ENCODE measurements at regions not wholly inside any gene's neighbourhood (a gene's known extent, or its start where the extent isn't known, plus 50 kb on each side); places are given as distances from the start of the nearest gene placed in this dataset.
"Not testable (repeated sequence)": the region's sequence is repeated elsewhere in the genome, so short reads cannot be mapped to it uniquely, and the experiment has no call there.

- no peak for DNase-seq
Observed at GRCh38 chr12:16828891-16829290, 222.9 kb upstream of the LMO3 start.

GRCh38 chr12:16807731-16808130 is 201.8 kb upstream of the LMO3 start:
- DNase-seq = no peak

- no peak for DNase-seq
Observed at GRCh38 chr12:16796168-16796567, 190.2 kb upstream of the LMO3 start.

- DNase-seq = no peak
Observed at GRCh38 chr12:16789204-16789790, 183.3 kb upstream of the LMO3 start.

GRCh38 chr12:16788506-16789203 is 182.7 kb upstream of the LMO3 start:
- no peak for DNase-seq

- no peak for DNase-seq
Observed at GRCh38 chr12:16785953-16786352, 180.0 kb upstream of the LMO3 start.

DNA sequence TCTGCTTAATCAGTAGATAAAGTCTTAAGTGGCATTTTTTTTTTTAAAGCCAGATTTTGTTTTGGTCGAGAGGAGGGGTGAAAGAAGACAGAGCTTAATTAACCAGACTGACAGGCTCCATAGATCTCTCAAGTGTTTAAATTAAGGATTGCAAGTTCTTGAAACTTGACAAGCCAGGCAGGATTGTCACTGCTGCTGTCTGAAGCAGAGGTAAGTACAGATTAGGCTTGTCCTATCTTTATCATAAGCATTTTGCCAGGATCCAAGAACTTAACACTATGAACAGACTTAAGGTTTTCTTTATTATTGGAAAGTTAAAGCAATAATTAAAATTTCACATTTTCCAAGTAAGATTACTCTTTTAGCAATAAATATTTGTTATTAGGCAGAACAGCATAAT is 179.6 kb upstream of the LMO3 start:
- peak; percentile 95 for DNase-seq

- DNase-seq = not testable (repeated sequence)
Observed at GRCh38 chr12:16769129-16769528, 163.2 kb upstream of the LMO3 start.

DNA sequence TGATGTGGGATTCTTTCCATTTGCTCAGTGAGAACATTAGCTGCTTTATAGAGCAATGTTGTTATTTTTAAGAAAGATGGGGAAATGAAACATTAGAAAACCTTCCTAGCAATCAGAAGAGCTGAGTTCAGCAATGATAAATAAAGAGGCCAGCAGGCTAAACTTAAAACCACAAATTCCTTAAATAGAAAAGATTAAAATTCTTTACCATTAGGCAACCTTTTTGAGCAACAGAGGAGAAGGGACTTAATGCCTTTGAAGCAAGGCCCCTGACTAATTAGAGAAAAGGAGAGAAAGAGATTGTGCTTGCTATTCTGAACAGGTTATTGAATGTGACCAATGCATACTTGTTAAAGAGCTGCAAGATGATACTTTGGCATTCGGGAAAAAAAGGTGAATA is 160.8 kb upstream of the LMO3 start:
- DNase-seq = no peak

- no peak for DNase-seq
Observed at GRCh38 chr12:16763901-16764300, 157.9 kb upstream of the LMO3 start.

DNA sequence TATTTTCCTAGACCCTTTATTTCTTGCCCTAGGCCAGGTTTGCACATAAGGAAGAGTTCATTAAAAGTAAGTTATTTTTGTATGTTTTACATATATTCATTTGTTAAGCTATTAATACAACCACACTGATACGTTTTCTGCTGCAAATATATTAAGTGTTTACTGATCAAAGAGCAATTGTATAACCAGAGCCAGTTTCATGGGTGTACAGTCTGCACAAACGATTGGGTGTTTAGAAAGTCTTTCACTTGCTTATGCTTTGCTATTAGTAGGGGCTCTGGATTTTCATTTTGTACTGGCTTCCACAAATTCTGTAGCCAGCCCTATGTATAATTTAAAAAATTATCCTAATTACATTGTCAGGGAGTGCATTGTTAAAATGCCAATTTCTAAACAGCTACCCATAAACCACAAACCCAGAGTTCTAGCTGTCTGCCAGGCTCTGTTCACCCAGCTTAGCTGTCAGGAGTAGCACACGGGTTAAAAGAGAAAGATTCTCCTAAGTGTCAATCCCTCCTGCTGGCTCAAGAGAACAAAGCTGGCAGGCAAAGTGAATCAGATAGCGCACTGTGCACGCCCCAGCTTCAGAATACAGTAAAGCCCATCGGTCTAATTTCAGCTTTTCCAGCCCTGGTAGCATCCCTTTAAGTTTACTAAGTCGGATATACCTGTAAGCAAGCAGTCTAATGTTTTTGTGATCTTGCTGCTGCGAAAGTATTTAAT is 151.0 kb upstream of the LMO3 start:
- DNase-seq = no peak

GRCh38 chr12:16730772-16731171 is 124.8 kb upstream of the LMO3 start:
- DNase-seq = no peak

GRCh38 chr12:16726879-16727278 is 120.9 kb upstream of the LMO3 start:
- DNase-seq = no peak

DNA sequence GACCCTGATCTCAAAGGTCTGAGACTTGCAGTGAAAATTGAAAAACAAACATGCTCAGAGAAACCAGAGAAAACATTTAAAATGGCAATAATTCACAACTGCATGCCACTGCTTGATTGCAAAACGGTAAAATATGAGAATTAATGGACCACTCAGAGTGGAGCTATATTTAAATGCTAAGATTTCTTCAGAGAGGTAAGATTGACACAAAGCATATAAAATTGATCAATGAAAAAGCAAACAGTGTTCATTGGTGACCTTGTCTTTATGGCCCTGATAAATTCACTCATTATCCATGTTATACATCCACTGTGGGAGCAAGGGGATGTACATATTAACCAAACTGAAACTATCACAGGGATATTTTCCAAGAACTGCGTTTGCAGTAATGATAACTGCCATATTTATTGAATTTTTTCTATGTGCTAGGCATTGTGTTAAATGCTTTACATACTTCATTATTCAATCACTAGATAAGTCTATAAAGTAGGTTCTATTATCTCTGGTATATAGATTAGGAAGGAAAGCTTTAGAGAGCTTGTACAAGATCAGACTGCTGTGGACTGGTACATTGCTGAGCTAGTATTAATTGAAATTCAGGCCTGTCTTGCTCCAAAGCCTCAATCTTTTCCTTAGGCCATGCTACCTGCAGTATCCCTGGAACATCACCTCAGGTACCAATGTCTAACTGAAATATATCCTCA is 113.9 kb upstream of the LMO3 start:
- no peak for DNase-seq

DNA sequence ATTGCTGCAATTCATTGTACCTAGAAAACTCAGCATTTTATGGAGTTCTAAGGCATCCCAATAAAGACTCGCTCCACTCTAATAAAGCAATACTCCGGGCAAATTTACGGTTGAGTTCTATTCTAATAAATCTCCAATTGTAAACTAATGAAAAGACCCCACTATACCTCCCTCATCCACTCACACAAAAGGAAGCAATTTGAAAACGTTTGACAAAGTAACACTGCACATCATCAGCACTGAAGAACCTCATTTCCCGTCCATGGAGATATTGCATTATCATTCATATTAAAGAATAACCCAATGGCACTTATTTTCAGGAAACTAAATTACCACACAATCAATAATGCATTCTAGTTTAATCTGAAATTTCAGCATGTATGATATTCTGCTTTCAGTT is 111.0 kb upstream of the LMO3 start:
- DNase-seq = no peak

DNA sequence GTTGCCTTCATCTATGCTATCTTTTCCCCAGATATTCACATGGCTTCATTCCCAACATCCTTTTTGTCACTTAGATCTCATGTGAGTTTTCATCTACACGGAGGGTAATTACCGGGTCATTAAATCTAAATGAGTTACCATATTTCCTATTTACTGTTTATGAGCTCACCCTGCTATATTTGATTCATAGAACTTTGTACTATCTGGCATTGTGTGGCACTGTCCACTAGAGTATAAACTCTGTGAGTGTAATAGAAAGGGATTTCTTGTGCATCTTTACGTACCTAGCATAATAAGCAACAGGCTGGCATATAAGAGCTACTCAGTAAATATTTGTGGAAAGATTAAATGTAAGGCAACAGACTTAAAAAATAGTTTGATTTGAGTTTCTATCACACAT is 86.1 kb upstream of the LMO3 start:
- DNase-seq = no peak

DNA sequence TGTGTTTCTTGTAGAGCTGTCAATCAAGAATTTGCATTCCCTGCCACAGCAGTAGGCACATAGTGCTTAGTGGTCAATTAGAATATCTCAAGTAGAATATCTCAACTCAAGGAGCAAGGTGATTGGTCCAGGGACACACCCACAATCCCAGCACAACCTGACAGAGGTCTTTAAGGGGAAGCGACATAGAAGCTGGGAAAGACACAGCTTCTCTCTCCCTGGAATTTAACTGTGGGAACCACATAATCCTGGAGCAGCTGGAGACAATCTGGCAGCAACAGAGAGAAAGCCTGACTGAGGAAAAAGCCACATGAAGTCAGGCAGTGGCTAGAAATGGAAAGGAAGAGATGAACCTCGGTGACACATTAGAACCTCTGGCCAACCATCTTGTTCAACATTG is 85.7 kb upstream of the LMO3 start:
- DNase-seq = no peak

- DNase-seq = no peak
Observed at GRCh38 chr12:16688200-16688599, 82.2 kb upstream of the LMO3 start.

DNA sequence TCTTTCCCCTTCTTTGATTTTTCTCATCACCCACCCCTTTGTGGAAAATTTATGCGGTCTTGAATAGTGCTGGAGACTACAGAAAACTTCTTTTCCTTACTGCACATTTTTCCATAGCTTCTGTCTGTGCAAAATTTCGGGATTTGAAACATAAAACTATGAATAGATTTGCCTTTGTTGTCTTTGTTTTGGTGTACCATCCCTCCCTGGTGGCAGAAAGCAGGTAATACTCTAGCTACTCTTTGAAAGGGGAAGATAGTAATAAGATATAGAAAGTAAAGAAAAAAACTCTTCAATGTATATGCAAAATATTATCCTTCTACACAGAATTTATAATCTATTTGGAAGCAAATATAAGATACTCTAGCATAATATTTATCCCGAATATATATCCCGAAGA is 79.1 kb upstream of the LMO3 start:
- DNase-seq = no peak

DNA sequence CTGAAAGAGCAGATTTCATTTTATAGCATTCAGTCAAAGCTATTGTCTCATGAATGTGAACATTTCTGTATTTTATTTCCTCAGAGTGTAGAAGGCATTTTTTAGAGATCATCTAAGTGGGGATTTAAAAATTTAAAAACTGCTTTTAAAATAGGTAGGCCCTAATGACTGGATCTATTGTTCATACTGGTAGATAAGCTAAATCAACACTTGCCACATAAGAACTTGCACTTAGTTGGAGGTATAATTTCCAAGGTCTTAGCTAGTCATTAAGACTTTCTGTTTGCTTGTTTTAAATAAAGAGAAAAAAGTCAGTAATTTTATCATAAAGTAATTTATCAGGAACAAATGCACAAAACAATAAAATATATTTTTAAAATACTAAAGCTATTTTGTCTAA is 75.2 kb upstream of the LMO3 start:
- DNase-seq = no peak

- DNase-seq = no peak
Observed at GRCh38 chr12:16675438-16675837, 69.5 kb upstream of the LMO3 start.

DNA sequence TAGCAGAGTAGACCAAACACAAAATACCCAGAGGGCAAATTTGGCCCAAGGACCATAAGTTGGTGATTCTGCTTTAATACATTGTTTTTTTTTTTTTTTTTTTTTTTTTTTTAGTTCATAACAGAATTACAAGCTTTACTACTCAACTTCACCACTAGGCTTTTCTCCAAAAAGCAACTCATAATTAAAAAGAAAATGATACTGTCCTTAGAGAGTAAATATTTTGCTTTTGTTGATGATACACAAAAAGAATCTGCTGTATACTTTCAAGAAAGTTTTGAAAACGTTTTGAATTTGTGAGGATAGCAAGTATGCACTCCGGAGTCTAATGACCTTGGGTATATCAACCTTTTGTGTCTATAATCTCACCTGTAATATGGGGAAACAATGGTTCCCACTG is 68.9 kb upstream of the LMO3 start:
- no peak for DNase-seq

- DNase-seq = no peak
Observed at GRCh38 chr12:16670456-16671050, 64.6 kb upstream of the LMO3 start.

Data from NCI-H524 treated with DMSO at 0.1 percent for 48 hours (cell line).